Urothelium cell line (cell line): ENCODE measurements at regions not wholly inside any gene's neighbourhood (a gene's known extent, or its start where the extent isn't known, plus 50 kb on each side); places are given as distances from the start of the nearest gene placed in this dataset.
"Not testable (repeated sequence)": the region's sequence is repeated elsewhere in the genome, so short reads cannot be mapped to it uniquely, and the experiment has no call there.

ENCODE experiments used
- DNase-seq: peaks from one replicate; pipeline ENCODE4 v3.0.0; 2011; ENCODE audit warnings: low spot score, mixed read lengths
- FAIRE-seq: peaks from 2 replicates; lab custom pipeline; 2011; peaks lifted over from hg19 to GRCh38; lab: Jason Lieb, UNC

GRCh38 chr21:23130308-23130707, 2132.1 kb downstream of the NCAM2 start:
- FAIRE-seq, result no peak

GRCh38 chr21:23131177-23131576, 2133.0 kb downstream of the NCAM2 start:
- FAIRE-seq, result no peak
- peak; percentile 38 for DNase-seq

More at GRCh38 chr21:23130308-23130707, 2132.1 kb downstream of the NCAM2 start:
- DNase-seq, result peak; percentile 3

DNA sequence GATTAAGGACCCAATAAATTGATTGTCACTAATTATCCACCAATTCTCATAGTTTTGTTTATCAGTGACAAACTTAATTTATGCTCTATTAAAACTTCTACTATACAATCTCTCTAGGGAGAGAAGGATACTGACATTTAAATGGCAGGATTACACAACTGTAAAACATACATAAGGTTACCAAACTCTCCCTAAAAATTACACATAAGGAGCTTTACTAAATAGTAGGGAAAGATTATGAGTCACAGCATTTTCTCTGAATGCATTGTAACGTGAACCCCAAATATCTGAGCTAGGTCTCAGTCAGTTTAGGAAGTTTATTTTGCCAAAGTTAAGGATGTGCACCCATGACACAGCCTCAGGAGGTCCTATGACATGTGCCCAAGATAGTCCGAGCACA, 2140.6 kb downstream of the NCAM2 start:
- DNase-seq (no peak), FAIRE-seq (no peak)

GRCh38 chr21:23152130-23152529, 2153.9 kb downstream of the NCAM2 start:
- no peak for DNase-seq
- no peak for FAIRE-seq

GRCh38 chr21:23153842-23154241, 2155.6 kb downstream of the NCAM2 start:
- FAIRE-seq, DNase-seq: not testable (repeated sequence)

DNA sequence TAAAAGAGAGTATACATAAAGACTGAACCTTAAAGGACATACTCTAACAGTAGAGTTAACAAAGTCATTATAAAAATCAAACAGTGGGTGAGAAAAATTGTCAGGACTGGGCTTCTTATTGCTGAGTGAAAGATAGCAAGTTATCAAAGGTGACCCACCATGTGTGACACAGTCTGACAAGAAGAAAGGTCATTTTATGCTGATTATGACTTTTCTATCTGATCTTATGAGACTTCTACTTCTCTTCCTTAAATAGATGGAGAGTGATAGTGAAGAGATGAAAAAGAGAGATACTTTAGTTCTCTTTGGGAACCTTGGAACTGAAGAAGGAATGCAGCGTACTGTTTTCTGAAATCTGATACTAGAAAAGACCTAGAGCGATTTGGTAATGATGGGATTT, 2157.1 kb downstream of the NCAM2 start:
- FAIRE-seq (no peak), DNase-seq (no peak)

DNA sequence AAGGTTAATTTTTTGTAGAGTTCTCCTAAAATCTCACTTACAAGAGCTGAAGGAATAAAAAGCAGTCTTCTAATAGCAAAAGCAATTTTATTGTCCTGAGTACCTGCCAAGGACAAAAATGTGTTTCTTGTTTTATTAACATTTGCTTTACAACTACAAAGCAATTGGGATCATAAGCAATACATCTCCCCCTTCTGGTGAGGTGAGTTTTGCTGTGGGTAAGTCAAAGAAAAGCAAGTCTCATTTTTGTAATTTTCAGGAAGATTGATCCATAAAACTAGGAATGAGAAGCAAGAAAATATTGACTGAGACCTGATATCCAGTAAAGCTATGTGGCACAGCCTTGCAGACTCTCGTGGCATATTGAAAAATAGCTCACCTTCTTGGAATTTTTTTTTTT, 2162.7 kb downstream of the NCAM2 start:
- FAIRE-seq (no peak), DNase-seq (no peak)

DNA sequence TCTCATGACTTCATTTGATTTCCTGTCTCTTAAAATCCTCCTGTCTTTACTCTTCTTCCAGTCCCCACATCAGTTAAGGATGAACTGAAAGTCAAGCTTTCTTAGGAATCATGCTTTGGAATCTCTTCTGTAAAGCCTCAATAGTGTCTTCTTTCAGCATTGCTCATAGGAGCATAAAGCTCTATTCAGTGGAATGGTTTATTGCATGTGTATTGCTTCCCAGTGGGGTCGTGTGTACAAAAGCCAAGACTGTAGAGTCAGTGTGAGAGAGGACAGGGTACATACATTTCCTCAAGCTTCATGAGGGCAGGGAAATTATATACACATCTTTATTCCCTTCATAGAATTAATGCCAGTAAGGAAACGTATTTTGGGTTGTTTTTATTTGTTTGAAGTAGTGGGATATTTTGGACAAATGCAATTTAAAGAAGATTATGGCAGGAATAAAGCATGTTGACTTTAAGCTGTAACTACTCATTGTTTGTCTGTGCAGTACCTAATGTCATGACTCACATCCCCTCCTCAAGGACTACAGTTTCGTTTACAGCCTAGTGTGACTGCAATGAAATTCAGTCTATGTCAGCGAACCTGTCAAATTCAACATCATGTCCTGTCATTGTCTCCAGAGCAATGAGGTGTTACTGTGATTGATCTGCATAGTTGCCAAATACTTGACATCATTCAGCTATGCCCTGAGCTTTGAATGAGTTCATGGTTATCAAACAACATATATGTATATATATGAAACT, 2164.2 kb downstream of the NCAM2 start:
- peak; percentile 65 for FAIRE-seq
- peak; percentile 7 for DNase-seq
